Stimulated activated CD4-positive, alpha-beta T cell treated with anti-CD3 and anti-CD28 coated beads, Interleukin-2, amount 100 ng/mL, for 4 hours (primary cell): ENCODE measurements at regions not wholly inside any gene's neighbourhood (a gene's known extent, or its start where the extent isn't known, plus 50 kb on each side); places are given as distances from the start of the nearest gene placed in this dataset.

ENCODE experiments used
- DNase-seq: peaks from one replicate; pipeline ENCODE4 v3.0.0-alpha.2; 2020; ENCODE audit warnings: low read depth

DNA sequence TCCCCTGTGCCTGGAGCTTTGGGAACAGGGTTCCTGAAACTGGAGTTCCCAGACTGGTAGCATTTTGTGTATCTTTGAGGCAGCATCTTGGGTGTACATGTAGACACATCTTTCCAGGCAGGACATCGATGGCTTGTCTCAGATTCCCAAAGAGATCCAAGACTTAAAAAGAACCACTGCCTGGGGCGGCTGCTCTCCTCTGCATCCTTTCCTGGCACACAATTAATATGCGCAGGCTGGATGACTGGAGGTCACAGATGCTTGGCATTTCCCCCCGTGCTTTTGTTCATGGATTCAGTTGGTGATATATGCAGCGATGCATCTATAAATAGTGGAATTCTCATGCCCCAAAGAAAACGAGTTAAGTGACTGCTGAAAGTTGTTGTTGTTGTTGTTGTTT is 80.5 kb downstream of the CLDN34 start:
- no peak for DNase-seq

- DNase-seq: no peak
These were observed 80.9 kb downstream of the CLDN34 start for GRCh38 chrX:10048076-10048475.

GRCh38 chrX:10048707-10049106 is 81.5 kb downstream of the CLDN34 start:
- DNase-seq: no peak

DNA sequence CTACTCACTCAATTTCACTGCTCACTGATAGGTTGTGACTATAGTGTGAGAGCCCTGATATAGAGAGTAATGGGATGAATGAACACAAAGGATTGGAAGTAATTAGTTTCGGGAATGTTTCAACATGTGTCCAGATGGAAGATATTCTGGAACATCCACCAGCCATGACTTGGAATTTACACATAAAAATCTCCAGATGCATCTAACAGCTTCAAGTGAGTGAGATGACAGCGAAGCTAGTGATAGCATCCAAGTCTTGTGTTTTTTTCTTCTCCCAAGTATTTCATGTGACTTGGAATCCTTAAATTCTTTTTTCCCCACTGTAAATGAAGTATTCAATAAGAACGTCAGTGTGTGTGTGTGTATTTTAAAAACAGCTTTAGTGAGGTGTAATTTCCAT is 82.1 kb downstream of the CLDN34 start:
- DNase-seq: no peak

- DNase-seq: no peak
These were observed 83.3 kb downstream of the CLDN34 start for GRCh38 chrX:10050481-10050880.

DNA sequence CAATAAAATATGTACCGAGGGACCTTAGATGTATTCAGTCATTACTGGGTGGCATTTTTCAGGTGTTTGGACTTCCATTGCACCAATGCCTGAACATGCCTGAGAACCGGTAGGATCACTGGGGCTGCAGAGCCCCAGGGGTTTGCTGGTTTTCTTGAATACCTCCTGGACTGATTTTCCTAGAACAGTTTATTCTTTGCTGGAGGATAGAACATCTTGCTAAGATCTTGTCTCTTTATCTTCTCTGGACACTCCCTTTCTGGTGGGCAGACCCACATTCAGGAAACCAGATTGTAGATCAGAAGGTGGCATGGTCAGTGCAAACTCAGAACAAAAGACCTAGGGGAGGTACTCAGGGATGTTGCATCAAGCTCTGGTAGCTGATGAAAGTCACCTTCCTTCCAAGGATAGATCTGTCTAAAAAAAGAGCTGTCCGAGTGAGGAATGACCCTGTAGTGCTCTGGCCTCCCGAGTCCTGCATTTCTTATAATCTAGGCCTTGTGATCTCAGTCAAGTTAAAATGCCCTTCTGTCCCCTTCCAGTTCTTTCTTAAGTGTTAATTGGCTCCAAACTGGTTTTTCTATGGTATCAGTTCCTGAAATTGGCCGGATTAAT is 84.8 kb downstream of the CLDN34 start:
- no peak for DNase-seq

GRCh38 chrX:10052906-10053625 is 85.9 kb downstream of the CLDN34 start:
- DNase-seq: no peak

- DNase-seq: no peak
These were observed 87.2 kb downstream of the CLDN34 start for GRCh38 chrX:10054396-10054795.

DNA sequence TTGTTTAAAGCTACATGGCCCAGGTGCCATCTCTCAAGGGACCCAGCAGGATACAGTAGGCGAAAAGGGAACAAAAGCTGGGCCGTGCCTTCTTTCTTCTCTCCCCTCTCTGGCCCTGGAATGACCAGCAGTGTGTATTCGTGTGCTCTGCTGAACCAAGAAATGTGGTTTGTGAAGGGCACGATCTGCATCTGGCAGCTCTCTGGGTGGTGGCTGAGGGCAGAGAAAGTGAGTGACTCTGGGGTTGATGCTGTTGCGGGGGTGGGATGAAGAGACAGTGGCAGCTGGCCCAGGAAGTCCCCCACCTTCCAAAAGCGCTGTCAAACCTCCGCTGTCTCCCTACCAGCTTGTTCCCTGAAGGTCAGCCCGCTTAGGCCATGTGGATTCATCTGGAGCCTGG is 88.3 kb downstream of the CLDN34 start:
- no peak for DNase-seq

- no peak for DNase-seq
These were observed 94.4 kb upstream of the CLCN4 start for GRCh38 chrX:10062352-10062751.

DNA sequence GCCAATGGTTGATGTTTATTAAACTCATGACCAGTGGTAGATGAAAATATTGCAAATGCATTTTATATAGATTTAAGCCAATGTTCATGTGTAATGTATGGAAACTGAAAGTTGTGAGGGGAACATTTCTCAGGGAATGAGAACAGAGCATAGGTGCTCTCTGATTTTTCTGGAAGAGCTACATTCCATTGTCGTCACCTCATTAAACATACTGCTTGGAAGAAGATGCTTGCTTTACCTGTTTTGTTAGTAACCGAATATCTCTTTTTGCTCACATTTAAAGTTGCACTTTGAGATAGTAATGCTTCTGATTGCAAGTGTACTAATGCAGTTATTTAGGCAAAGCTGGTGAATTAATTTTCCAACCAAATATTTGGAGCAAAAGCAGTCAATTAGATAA is 93.8 kb upstream of the CLCN4 start:
- DNase-seq: no peak

- DNase-seq: no peak
These were observed 92.0 kb upstream of the CLCN4 start for GRCh38 chrX:10064736-10065135.

DNA sequence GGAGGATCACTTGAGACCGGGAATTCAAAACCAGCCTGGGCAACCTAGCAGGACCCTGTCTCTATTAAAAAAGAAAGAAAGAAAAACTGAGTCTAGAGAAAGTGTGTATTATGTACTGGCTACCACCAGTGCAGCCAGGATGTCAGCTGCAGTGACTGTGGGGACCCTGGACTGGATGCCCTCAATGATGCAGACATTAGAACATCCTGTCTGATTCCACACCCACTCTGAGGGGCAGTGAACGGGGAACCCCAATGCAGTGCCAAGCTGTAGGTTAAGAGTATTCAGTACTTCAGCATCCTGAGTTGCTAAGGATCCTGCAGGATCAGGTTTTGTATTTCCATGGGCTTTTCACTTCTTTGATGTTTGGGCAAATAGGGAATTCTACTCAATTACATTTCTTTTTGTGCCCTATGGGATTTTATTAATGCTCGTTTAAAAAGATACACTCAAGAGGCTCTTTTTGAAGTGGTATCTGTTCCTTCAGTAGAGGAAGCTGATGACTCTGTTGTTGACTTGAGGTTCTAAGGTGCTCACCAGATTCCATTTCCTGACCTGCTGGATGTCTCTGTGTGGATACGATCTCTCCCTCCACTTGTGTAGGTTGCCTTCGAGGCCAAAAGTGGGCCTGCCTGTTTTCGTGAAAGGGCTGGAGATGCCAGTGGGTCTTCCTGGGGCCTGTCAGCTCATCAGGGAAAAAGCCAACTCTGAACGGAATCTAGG is 85.9 kb upstream of the CLCN4 start:
- DNase-seq: no peak

GRCh38 chrX:10071451-10072144 is 85.2 kb upstream of the CLCN4 start:
- no peak for DNase-seq

- no peak for DNase-seq
These were observed 83.8 kb upstream of the CLCN4 start for GRCh38 chrX:10072786-10073568.

- DNase-seq: no peak
These were observed 83.1 kb upstream of the CLCN4 start for GRCh38 chrX:10073671-10074070.

GRCh38 chrX:10074241-10074941 is 82.4 kb upstream of the CLCN4 start:
- no peak for DNase-seq

GRCh38 chrX:10076765-10077164 is 80.0 kb upstream of the CLCN4 start:
- no peak for DNase-seq

GRCh38 chrX:10077425-10078188 is 79.2 kb upstream of the CLCN4 start:
- no peak for DNase-seq

DNA sequence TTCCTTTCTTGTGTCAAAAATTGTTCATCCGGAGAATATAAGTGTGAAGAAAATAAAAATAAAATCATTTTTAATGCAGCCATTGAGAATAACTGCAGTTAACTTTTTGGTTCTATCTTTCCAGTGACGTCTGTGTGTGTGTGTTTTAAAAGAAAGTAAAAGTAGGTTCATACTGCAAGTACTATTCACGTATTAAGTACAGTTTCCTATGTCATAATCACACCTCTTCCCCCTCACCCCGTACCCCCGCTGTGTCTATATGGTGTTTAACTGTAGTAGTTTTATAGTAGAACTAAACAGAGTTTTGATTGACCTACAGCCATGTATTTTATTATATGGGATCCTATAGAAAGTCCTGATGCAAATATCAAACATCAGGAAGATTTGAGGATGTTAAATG is 78.5 kb upstream of the CLCN4 start:
- DNase-seq: no peak

DNA sequence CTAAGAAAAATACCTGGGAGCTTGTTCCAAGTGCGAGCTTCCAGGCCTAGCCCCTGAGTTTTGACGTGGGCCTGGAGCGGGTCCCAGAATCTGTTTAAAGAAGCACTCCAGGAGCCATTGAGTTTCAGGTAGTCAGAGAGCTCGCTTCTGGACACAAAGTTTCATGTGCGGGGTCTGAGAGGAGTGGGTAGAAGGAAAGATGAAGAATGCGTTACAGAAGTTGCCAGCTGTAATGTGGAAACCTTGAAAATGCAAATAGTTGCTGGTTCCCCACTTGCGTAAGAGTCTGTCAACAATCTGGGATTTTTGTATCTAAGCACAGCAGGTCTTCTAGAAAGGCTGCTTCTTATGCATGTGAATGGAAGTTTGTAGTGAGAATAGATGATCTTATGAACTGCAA is 77.5 kb upstream of the CLCN4 start:
- no peak for DNase-seq
